ENCODE measurements at regions not wholly inside any gene's neighbourhood (a gene's known extent, or its start where the extent isn't known, plus 50 kb on each side); places are given as distances from the start of the nearest gene placed in this dataset.

GRCh38 chr5:77871016-77871415 lies 94.9 kb upstream of the TBCA start:
- ATAC-seq: no peak
- TF ChIP-seq GLIS3 (CRISPR knock-in tag; IDR thresholded peaks at IDR 0.05) (no peak), TCF4 (CRISPR knock-in tag; IDR thresholded peaks at IDR 0.05; ENCODE audit: borderline replicate concordance) (no peak), ZFP30 (CRISPR knock-in tag; IDR thresholded peaks at IDR 0.05) (no peak), ZNF8 (CRISPR knock-in tag; IDR thresholded peaks at IDR 0.05) (no peak), ZNF565 (CRISPR knock-in tag; conservative IDR thresholded peaks at IDR 0.05; ENCODE audit: low read depth) (no peak), ISL1 (CRISPR knock-in tag; IDR thresholded peaks at IDR 0.05) (no peak), ZNF70 (CRISPR knock-in tag; IDR thresholded peaks at IDR 0.05) (no peak), SNAI2 (CRISPR knock-in tag; IDR thresholded peaks at IDR 0.05) (no peak), ZC3H10 (CRISPR knock-in tag; IDR thresholded peaks at IDR 0.05) (no peak), TSHZ2 (CRISPR knock-in tag; IDR thresholded peaks at IDR 0.05) (no peak), ZFP3 (CRISPR knock-in tag; IDR thresholded peaks at IDR 0.05) (no peak), CSDC2 (CRISPR knock-in tag; IDR thresholded peaks at IDR 0.05) (no peak), POU6F1 (CRISPR knock-in tag; IDR thresholded peaks at IDR 0.05; ENCODE audit: borderline replicate concordance, low read depth) (no peak), CREB5 (CRISPR knock-in tag; IDR thresholded peaks at IDR 0.05; ENCODE audit: low read depth) (no peak), PATZ1 (CRISPR knock-in tag; IDR thresholded peaks at IDR 0.05; ENCODE audit: borderline replicate concordance) (no peak), RARB (CRISPR knock-in tag; IDR thresholded peaks at IDR 0.05) (no peak), ARNTL (CRISPR knock-in tag; IDR thresholded peaks at IDR 0.05; ENCODE audit: borderline replicate concordance, low read depth) (no peak), PPARA (CRISPR knock-in tag; IDR thresholded peaks at IDR 0.05; ENCODE audit: borderline replicate concordance) (no peak), OSR1 (CRISPR knock-in tag; IDR thresholded peaks at IDR 0.05) (no peak)

GRCh38 chr5:77869116-77869798 lies 93.1 kb upstream of the TBCA start:
- ATAC-seq: no peak
- TF ChIP-seq POU6F1 (CRISPR knock-in tag; IDR thresholded peaks at IDR 0.05; ENCODE audit: borderline replicate concordance, low read depth) (no peak), CSDC2 (CRISPR knock-in tag; IDR thresholded peaks at IDR 0.05) (no peak), ZC3H10 (CRISPR knock-in tag; IDR thresholded peaks at IDR 0.05) (no peak), PATZ1 (CRISPR knock-in tag; IDR thresholded peaks at IDR 0.05; ENCODE audit: borderline replicate concordance) (no peak), TCF4 (CRISPR knock-in tag; IDR thresholded peaks at IDR 0.05; ENCODE audit: borderline replicate concordance) (no peak), ZFP30 (CRISPR knock-in tag; IDR thresholded peaks at IDR 0.05) (no peak), SNAI2 (CRISPR knock-in tag; IDR thresholded peaks at IDR 0.05) (no peak), ZFP3 (CRISPR knock-in tag; IDR thresholded peaks at IDR 0.05) (no peak), CSRNP3 (CRISPR knock-in tag; IDR thresholded peaks at IDR 0.05) (no peak), ZNF70 (CRISPR knock-in tag; IDR thresholded peaks at IDR 0.05) (no peak), GLIS3 (CRISPR knock-in tag; IDR thresholded peaks at IDR 0.05) (no peak), ARNTL (CRISPR knock-in tag; IDR thresholded peaks at IDR 0.05; ENCODE audit: borderline replicate concordance, low read depth) (no peak), BACH2 (CRISPR knock-in tag; IDR thresholded peaks at IDR 0.05; ENCODE audit: borderline replicate concordance) (no peak), ZNF8 (CRISPR knock-in tag; IDR thresholded peaks at IDR 0.05) (no peak), TSHZ2 (CRISPR knock-in tag; IDR thresholded peaks at IDR 0.05) (no peak), ESRRG (CRISPR knock-in tag; IDR thresholded peaks at IDR 0.05) (no peak), OSR1 (CRISPR knock-in tag; IDR thresholded peaks at IDR 0.05) (no peak), RARB (CRISPR knock-in tag; IDR thresholded peaks at IDR 0.05) (no peak)
